Cardiac fibroblast (primary cell): ENCODE measurements at regions not wholly inside any gene's neighbourhood (a gene's known extent, or its start where the extent isn't known, plus 50 kb on each side); places are given as distances from the start of the nearest gene placed in this dataset.

ENCODE experiments used
- DNase-seq, 2 donors: peaks; one replicate each; pipeline versions ENCODE4 v3.0.0 to v3.0.0-alpha.2; 2010; ENCODE audit warnings: low read depth in 2 of 2
- H3K4me3 ChIP-seq, 2 donors: replicated peaks in 1 of 2; 1 replicate in 1 of 2; 2 replicates in 1 of 2; pipeline ENCODE4 v1.5.1; 2011; ENCODE audit warnings: low read depth in 2 of 2, low read length in 2 of 2, mild to moderate bottlenecking in 2 of 2, moderate library complexity in 1 of 2
- CTCF ChIP-seq: IDR thresholded peaks from one replicate; pipeline ENCODE4 v1.5.1; 2011; ENCODE audit warnings: low read depth, mild to moderate bottlenecking, low read length, inconsistent platforms

DNA sequence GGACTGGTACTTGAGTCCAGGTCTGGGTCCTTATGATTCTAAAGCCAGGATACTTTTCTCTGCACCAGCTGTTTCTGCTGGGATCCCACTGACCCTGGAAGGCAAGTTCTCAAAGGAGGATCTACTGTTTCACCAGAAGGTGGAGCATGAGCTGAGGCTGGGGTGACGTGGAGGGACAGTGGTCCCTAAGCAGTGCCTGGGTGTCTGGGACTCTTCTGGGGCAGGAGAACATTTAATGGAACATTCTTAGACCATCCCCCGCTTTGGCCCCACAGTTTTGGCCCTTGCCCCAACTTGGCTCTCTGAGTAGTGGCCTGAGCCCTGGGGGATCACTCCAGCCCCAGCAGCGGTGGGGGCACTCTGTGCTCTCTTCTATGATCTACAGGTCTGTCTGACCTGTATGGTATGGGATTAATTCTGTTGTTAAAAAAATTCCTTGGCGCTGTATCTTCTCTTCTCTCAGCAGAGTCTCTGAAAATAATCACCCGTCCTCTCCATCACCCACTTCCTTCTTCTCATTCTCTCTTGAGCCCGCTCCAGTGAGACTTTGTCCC lies 60.3 kb upstream of the CSF3R start:
- H3K4me3 ChIP-seq = no peak overlapping the region
- TF ChIP-seq CTCF = peak; percentile 17
- DNase-seq = no peak

DNA sequence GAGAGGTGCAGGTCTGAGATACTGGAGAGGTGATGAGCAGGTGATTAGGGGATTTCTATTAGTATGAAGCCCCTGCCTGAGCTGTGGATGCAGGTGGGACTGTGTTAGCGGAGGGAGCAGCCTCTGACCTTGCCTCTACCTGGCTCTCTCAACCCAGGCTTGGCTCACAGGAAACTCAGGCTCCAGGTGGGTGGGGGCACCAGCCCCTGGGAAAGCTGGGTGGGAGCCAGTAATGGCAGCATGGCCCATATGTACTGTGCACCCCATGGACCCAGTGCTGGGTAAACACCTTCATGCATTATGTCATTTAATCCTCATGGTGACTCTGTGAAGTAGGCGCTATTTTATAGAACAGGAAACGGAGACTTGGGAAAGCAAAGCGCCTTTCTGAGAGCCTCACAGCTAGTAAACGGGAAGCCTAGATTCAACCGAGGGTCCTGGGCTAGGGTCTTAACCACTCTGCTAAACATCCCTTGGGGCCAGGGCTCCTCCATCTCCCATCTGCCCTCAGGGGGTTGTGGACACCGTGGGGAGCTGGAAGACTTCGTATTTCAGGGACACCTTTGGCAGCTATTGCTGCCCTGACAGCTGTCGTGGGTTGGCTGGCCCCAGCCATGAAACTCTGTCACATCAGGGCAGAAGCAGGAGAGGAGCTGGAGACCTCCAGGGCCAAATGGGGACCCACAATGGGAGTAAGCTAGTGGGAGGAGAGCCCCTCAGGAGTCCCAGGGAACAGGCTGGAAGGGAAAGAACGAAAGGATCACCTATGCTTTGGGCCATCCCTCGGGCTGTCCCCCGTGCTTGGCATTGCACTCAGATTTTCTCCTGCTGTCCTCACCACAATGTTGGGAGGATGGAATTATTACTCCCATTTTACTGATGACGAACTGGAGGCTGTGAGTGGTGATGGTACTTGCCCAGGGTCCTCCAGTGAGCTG lies 59.6 kb upstream of the CSF3R start:
- H3K4me3 ChIP-seq = no peak overlapping the region
- no peak for DNase-seq
- TF ChIP-seq CTCF = no peak

GRCh38 chr1:36540056-36540455 lies 57.3 kb upstream of the CSF3R start:
- H3K4me3 ChIP-seq = no peak overlapping the region

DNA sequence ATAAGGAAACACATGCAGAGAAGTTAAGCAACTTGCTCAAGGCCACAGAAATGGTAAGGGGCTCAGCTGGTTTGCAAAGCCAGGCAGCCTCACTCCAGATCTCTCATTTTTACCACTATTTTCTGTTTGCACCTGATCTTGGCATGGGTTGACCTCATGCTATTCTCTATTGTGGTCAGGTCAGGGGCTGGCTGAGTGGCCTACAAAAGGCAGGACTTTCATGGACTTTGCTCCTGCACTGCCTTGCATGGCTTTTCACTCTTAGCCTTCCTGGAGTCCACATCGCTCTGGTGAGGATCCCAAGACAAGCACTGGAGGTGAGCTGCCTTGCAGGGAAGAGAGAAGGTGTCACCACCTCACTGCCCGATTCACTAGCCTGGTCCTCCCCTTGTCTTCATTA lies 56.8 kb upstream of the CSF3R start:
- H3K4me3 ChIP-seq = no peak overlapping the region
- no peak for TF ChIP-seq CTCF
- DNase-seq = no peak

More at GRCh38 chr1:36540056-36540455, 57.3 kb upstream of the CSF3R start:
- no peak for DNase-seq
- TF ChIP-seq CTCF = no peak

DNA sequence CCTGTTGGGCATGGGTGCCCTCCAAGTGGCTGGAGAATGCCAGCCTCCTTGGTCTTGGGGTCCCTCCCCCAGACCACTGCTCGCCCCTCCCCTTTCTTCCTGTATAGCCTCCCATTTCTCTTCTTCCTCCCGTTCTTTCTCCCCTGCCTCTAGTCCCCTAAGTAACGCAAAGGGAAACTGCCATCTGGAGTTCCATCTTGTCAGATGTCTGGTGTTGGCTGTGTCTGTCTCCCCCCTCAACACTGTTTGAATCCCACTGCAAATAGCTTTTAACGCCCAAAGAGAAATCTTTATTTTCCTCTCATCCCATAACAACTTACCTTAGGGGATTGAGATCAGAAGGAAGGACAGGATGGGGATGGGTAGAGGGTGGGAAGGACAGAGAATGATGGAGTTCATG lies 55.3 kb upstream of the CSF3R start:
- TF ChIP-seq CTCF = no peak
- H3K4me3 ChIP-seq = no peak overlapping the region
- DNase-seq = no peak

- no peak overlapping the region for H3K4me3 ChIP-seq
- TF ChIP-seq CTCF = no peak
- DNase-seq = no peak
These were observed 54.6 kb upstream of the CSF3R start for GRCh38 chr1:36537190-36537768.
